OCI-LY1 (cell line): ENCODE measurements at regions not wholly inside any gene's neighbourhood (a gene's known extent, or its start where the extent isn't known, plus 50 kb on each side); places are given as distances from the start of the nearest gene placed in this dataset.
"Not testable (repeated sequence)": the region's sequence is repeated elsewhere in the genome, so short reads cannot be mapped to it uniquely, and the experiment has no call there.

ENCODE experiments used
- H2AFZ ChIP-seq: fragments of 200-600 bp; sonication (generic), shearing (Covaris generic); 2 replicates; pipeline ENCODE4 v1.6.0; 2014; ENCODE audit warnings: antibody characterized with exemption, mild to moderate bottlenecking, low read length
- H3F3A ChIP-seq: fragments of 200-600 bp; sonication (generic), shearing (Covaris generic); 2 replicates; pipeline ENCODE4 v1.6.0; 2014; ENCODE audit warnings: mild to moderate bottlenecking, antibody characterized with exemption, low read length, moderate library complexity; ENCODE audit not compliant: insufficient read depth
- H3K27ac ChIP-seq: fragments of 200-600 bp; sonication (generic); 2 replicates; pipeline ENCODE4 v1.5.1; 2014; ENCODE audit warnings: low read length, mixed run types, mild to moderate bottlenecking, low read depth; ENCODE audit not compliant: poor library complexity, severe bottlenecking
- H3K27me3 ChIP-seq: fragments of 200-600 bp; sonication (generic); 2 replicates; pipeline ENCODE4 v1.6.0; 2014; ENCODE audit warnings: antibody characterized with exemption, mild to moderate bottlenecking, low read length, moderate library complexity; ENCODE audit not compliant: insufficient read depth
- H3K36me3 ChIP-seq: fragments of 200-600 bp; sonication (generic); 2 replicates; pipeline ENCODE4 v1.6.1; 2014; ENCODE audit warnings: mild to moderate bottlenecking, antibody characterized with exemption, low read length, moderate library complexity, mixed read lengths; ENCODE audit not compliant: insufficient read depth
- H3K4me1 ChIP-seq: fragments of 200-600 bp; sonication (generic); 2 replicates; pipeline ENCODE4 v1.5.1; 2014; ENCODE audit warnings: mild to moderate bottlenecking, low read length, moderate library complexity; ENCODE audit not compliant: insufficient read depth, severe bottlenecking
- H3K4me2 ChIP-seq: fragments of 200-600 bp; sonication (generic), shearing (Covaris generic); 2 replicates; pipeline ENCODE4 v1.6.1; 2014; ENCODE audit warnings: low read length
- H3K4me3 ChIP-seq: fragments of 200-600 bp; sonication (generic); 2 replicates; pipeline ENCODE4 v1.5.1; 2014; ENCODE audit warnings: low read length, low read depth, mild to moderate bottlenecking, mixed read lengths; ENCODE audit not compliant: poor library complexity, severe bottlenecking
- H3K79me2 ChIP-seq: fragments of 200-600 bp; shearing (Covaris generic); 2 replicates; pipeline ENCODE4 v1.6.1; 2016; ENCODE audit warnings: mixed run types, low read length, mixed read lengths; ENCODE audit not compliant: insufficient read depth
- H3K9ac ChIP-seq: fragments of 200-600 bp; sonication (generic), shearing (Covaris generic); 2 replicates; pipeline ENCODE4 v1.6.1; 2014; ENCODE audit warnings: mild to moderate bottlenecking, low read length, mixed read lengths
- H3K9me2 ChIP-seq: fragments of 200-600 bp; sonication (generic), shearing (Covaris generic); 2 replicates; pipeline ENCODE4 v1.6.1; 2014; ENCODE audit warnings: low read depth, mild to moderate bottlenecking, low read length, mixed read lengths
- H3K9me3 ChIP-seq: fragments of 200-600 bp; shearing (Covaris generic); 2 replicates; pipeline ENCODE4 v1.6.1; 2014; ENCODE audit warnings: low read length, mixed read lengths
- H4K20me1 ChIP-seq: fragments of 200-600 bp; sonication (generic), shearing (Covaris generic); 2 replicates; pipeline ENCODE4 v1.6.0; 2016; ENCODE audit warnings: mild to moderate bottlenecking, low read length; ENCODE audit not compliant: insufficient read depth
- EZH2 ChIP-seq: fragments of 200-600 bp; sonication (generic), shearing (Covaris generic); IDR thresholded peaks from 2 replicates; pipeline ENCODE4 v1.8.0; 2017; ENCODE audit warnings: borderline replicate concordance, mixed run types, mild to moderate bottlenecking, antibody characterized with exemption, low read length, moderate library complexity, mixed read lengths
- TF ChIP-seq, protein P1 (sequence below): fragments of 200-600 bp; sonication (generic), shearing (Covaris generic); IDR thresholded peaks from 2 replicates; pipeline ENCODE4 v1.5.1; 2017; ENCODE audit warnings: mild to moderate bottlenecking, antibody characterized with exemption, low read length, moderate library complexity, mixed read lengths

- Histone ChIP-seq H3K4me1 (peaks cover 12% of the 10 kb centered on the region), H3K9ac (no peak overlapping the region), H3K9me3 (no peaks in the 10 kb centered on the region), H3K4me3 (no peak overlapping the region), H4K20me1 (no peaks in the 10 kb centered on the region), H3K36me3 (no peaks in the 10 kb centered on the region), H3K27ac (no peak overlapping the region), H3K4me2 (no peak overlapping the region), H3F3A (no peaks in the 10 kb centered on the region), H3K9me2 (no peaks in the 10 kb centered on the region), H2AFZ (no peak overlapping the region), H3K27me3 (no peaks in the 10 kb centered on the region), H3K79me2 (no peaks in the 10 kb centered on the region)
- TF ChIP-seq, protein P1, sequence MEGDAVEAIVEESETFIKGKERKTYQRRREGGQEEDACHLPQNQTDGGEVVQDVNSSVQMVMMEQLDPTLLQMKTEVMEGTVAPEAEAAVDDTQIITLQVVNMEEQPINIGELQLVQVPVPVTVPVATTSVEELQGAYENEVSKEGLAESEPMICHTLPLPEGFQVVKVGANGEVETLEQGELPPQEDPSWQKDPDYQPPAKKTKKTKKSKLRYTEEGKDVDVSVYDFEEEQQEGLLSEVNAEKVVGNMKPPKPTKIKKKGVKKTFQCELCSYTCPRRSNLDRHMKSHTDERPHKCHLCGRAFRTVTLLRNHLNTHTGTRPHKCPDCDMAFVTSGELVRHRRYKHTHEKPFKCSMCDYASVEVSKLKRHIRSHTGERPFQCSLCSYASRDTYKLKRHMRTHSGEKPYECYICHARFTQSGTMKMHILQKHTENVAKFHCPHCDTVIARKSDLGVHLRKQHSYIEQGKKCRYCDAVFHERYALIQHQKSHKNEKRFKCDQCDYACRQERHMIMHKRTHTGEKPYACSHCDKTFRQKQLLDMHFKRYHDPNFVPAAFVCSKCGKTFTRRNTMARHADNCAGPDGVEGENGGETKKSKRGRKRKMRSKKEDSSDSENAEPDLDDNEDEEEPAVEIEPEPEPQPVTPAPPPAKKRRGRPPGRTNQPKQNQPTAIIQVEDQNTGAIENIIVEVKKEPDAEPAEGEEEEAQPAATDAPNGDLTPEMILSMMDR, result no peak
- TF ChIP-seq EZH2, result no peak
These were observed 83.5 kb upstream of the PLEKHG1 start for GRCh38 chr6:150516199-150516598.

DNA sequence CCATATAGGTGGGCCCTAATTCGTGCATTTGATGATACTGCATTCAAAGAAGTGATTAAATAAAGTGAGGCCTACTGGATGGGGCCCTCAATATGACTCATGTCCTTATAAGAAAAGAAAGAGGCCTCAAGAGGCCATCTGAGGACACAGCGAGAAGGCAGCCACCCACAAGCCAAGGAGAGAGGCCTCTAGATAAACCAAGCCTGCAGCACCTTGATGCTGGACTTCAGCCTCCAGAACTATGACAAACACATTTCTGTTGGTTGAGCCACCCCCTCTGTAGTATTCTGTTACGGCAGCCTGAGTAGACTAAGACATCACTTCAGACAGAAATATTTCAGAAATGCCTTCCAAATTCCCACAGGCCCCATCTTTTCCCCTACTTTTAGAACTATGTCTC, 82.5 kb upstream of the PLEKHG1 start:
- no peaks in the 10 kb centered on the region for H3K79me2 ChIP-seq

GRCh38 chr6:150521482-150521881, 78.2 kb upstream of the PLEKHG1 start:
- TF ChIP-seq EZH2, result no peak
- TF ChIP-seq, protein P1, result no peak
- Histone ChIP-seq H3K27ac (no peak overlapping the region), H4K20me1 (no peaks in the 10 kb centered on the region), H3F3A (no peaks in the 10 kb centered on the region), H2AFZ (no peak overlapping the region), H3K4me2 (no peak overlapping the region), H3K9ac (no peak overlapping the region), H3K4me1 (no peaks in the 10 kb centered on the region), H3K9me2 (no peaks in the 10 kb centered on the region), H3K9me3 (no peaks in the 10 kb centered on the region), H3K79me2 (no peaks in the 10 kb centered on the region), H3K36me3 (no peaks in the 10 kb centered on the region), H3K27me3 (no peaks in the 10 kb centered on the region), H3K4me3 (no peak overlapping the region)

More for the DNA sequence above, 82.5 kb upstream of the PLEKHG1 start:
- H4K20me1 ChIP-seq, result no peaks in the 10 kb centered on the region
- no peak overlapping the region for H3K4me3 ChIP-seq
- no peaks in the 10 kb centered on the region for H3K36me3 ChIP-seq
- H3K4me2 ChIP-seq, result no peak overlapping the region
- H3K27me3 ChIP-seq, result no peaks in the 10 kb centered on the region
- H3F3A ChIP-seq, result no peaks in the 10 kb centered on the region
- H3K4me1 ChIP-seq, result peaks cover 12% of the 10 kb centered on the region
- TF ChIP-seq EZH2, result no peak
- TF ChIP-seq, protein P1, result no peak
- no peak overlapping the region for H2AFZ ChIP-seq
- H3K9ac ChIP-seq, result no peak overlapping the region
- H3K9me2 ChIP-seq, result no peaks in the 10 kb centered on the region
- no peak overlapping the region for H3K27ac ChIP-seq
- H3K9me3 ChIP-seq, result no peaks in the 10 kb centered on the region

DNA sequence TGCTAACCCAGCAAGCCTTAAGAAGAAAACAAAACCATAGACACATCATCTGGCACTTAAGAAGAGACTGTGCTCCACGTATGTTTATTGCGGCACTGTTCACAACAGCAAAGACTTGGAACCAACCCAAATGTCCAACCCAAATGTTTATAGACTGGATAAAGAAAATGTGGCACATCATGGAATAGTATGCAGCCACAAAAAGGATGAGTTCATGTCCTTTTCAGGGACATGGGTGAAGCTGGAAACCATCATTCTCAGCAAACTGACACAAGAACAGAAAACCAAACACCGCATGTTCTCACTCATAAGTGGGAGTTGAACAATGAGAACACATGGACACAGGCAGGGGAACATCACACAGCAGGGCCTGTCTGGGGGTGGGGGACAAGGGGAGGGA, 76.5 kb upstream of the PLEKHG1 start:
- not testable (repeated sequence) for H3K9me2 ChIP-seq, H3K4me3 ChIP-seq, H3K9me3 ChIP-seq, H3F3A ChIP-seq, H4K20me1 ChIP-seq, H3K36me3 ChIP-seq, H2AFZ ChIP-seq, H3K27ac ChIP-seq, H3K9ac ChIP-seq, H3K27me3 ChIP-seq, H3K4me1 ChIP-seq, H3K79me2 ChIP-seq, H3K4me2 ChIP-seq
